ENCODE measurements at regions not wholly inside any gene's neighbourhood (a gene's known extent, or its start where the extent isn't known, plus 50 kb on each side); places are given as distances from the start of the nearest gene placed in this dataset.

GRCh38 chr5:2249026-2249425 is 366.3 kb upstream of the IRX4 start:
- no peak for DNase-seq (ENCODE audit: low read depth)

- no peak for DNase-seq (ENCODE audit: low read depth)
Measured at GRCh38 chr5:2242539-2242938, 359.8 kb upstream of the IRX4 start.

- DNase-seq (ENCODE audit: low read depth), result no peak
Measured at GRCh38 chr5:2241842-2242241, 359.1 kb upstream of the IRX4 start.

- no peak for DNase-seq (ENCODE audit: low read depth)
Measured at GRCh38 chr5:2240118-2240904, 357.6 kb upstream of the IRX4 start.

GRCh38 chr5:2239201-2239910 is 356.6 kb upstream of the IRX4 start:
- DNase-seq (ENCODE audit: low read depth), result no peak

- DNase-seq (ENCODE audit: low read depth), result no peak
Measured at GRCh38 chr5:2238732-2239131, 356.0 kb upstream of the IRX4 start.

GRCh38 chr5:2227433-2227832 is 344.7 kb upstream of the IRX4 start:
- DNase-seq (ENCODE audit: low read depth), result no peak

GRCh38 chr5:2224689-2225088 is 342.0 kb upstream of the IRX4 start:
- DNase-seq (ENCODE audit: low read depth), result no peak

GRCh38 chr5:2223303-2223702 is 340.6 kb upstream of the IRX4 start:
- DNase-seq (ENCODE audit: low read depth), result no peak

- no peak for DNase-seq (ENCODE audit: low read depth)
Measured at GRCh38 chr5:2222246-2222992, 339.7 kb upstream of the IRX4 start.

- DNase-seq (ENCODE audit: low read depth), result no peak
Measured at GRCh38 chr5:2221450-2221849, 338.7 kb upstream of the IRX4 start.

GRCh38 chr5:2220741-2221140 is 338.0 kb upstream of the IRX4 start:
- DNase-seq (ENCODE audit: low read depth), result no peak

- no peak for DNase-seq (ENCODE audit: low read depth)
Measured at GRCh38 chr5:2219149-2219776, 336.5 kb upstream of the IRX4 start.

GRCh38 chr5:2217219-2217618 is 334.5 kb upstream of the IRX4 start:
- no peak for DNase-seq (ENCODE audit: low read depth)

- no peak for DNase-seq (ENCODE audit: low read depth)
Measured at GRCh38 chr5:2214910-2215590, 332.3 kb upstream of the IRX4 start.

- DNase-seq (ENCODE audit: low read depth), result no peak
Measured at GRCh38 chr5:2213121-2213730, 330.5 kb upstream of the IRX4 start.

GRCh38 chr5:2212481-2212880 is 329.8 kb upstream of the IRX4 start:
- no peak for DNase-seq (ENCODE audit: low read depth)

- DNase-seq (ENCODE audit: low read depth), result no peak
Measured at GRCh38 chr5:2208239-2208544, 325.5 kb upstream of the IRX4 start.

- no peak for DNase-seq (ENCODE audit: low read depth)
Measured at GRCh38 chr5:2207416-2208238, 324.9 kb upstream of the IRX4 start.

- no peak for DNase-seq (ENCODE audit: low read depth)
Measured at GRCh38 chr5:2207109-2207399, 324.3 kb upstream of the IRX4 start.
